ENCODE measurements at regions not wholly inside any gene's neighbourhood (a gene's known extent, or its start where the extent isn't known, plus 50 kb on each side); places are given as distances from the start of the nearest gene placed in this dataset.
"Not testable (repeated sequence)": the region's sequence is repeated elsewhere in the genome, so short reads cannot be mapped to it uniquely, and the experiment has no call there.

- not testable (repeated sequence) for H3K9me3 ChIP-seq (ENCODE audit: insufficient read depth, low read depth, low read length); H3F3A ChIP-seq (ENCODE audit: low read depth); H3K4me1 ChIP-seq (ENCODE audit: insufficient read depth, low read length, poor library complexity, severe bottlenecking); H4K20me1 ChIP-seq (ENCODE audit: insufficient read depth, low read length, poor library complexity, severe bottlenecking); H3K9me2 ChIP-seq (replicated peaks; ENCODE audit: low read depth, low read length); H3K27me3 ChIP-seq (ENCODE audit: insufficient read depth, low read length, poor library complexity, severe bottlenecking); H2AFZ ChIP-seq (ENCODE audit: low read length); H3K36me3 ChIP-seq (ENCODE audit: insufficient read depth, low read length)
- peak overlapping the region; percentile 85 for H3K9ac ChIP-seq (ENCODE audit: low read depth, low read length, poor library complexity, severe bottlenecking)
- H3K4me3 ChIP-seq (ENCODE audit: low read length, poor library complexity, severe bottlenecking), result peak overlapping the region; percentile 87
- H3K4me2 ChIP-seq (ENCODE audit: low read depth, low read length, poor library complexity, severe bottlenecking), result peak overlapping the region; percentile 82
- peaks cover 21% of the 10 kb centered on the region for H3K79me2 ChIP-seq (ENCODE audit: insufficient read depth, low read length)
Measured at GRCh38 chr12:9446883-9447761, 160.6 kb downstream of the KLRB1 start.

GRCh38 chr12:9440428-9440827 is 167.3 kb downstream of the KLRB1 start:
- not testable (repeated sequence) for H3F3A ChIP-seq (ENCODE audit: low read depth); H2AFZ ChIP-seq (ENCODE audit: low read length); H3K9me3 ChIP-seq (ENCODE audit: insufficient read depth, low read depth, low read length)

GRCh38 chr12:9435682-9436081 is 172.0 kb downstream of the KLRB1 start:
- H3F3A ChIP-seq (ENCODE audit: low read depth); H2AFZ ChIP-seq (ENCODE audit: low read length); H3K4me2 ChIP-seq (ENCODE audit: low read depth, low read length, poor library complexity, severe bottlenecking); H3K27me3 ChIP-seq (ENCODE audit: insufficient read depth, low read length, poor library complexity, severe bottlenecking); H3K36me3 ChIP-seq (ENCODE audit: insufficient read depth, low read length); H4K20me1 ChIP-seq (ENCODE audit: insufficient read depth, low read length, poor library complexity, severe bottlenecking); H3K4me1 ChIP-seq (ENCODE audit: insufficient read depth, low read length, poor library complexity, severe bottlenecking); H3K9me3 ChIP-seq (ENCODE audit: insufficient read depth, low read depth, low read length); H3K9ac ChIP-seq (ENCODE audit: low read depth, low read length, poor library complexity, severe bottlenecking); H3K9me2 ChIP-seq (replicated peaks; ENCODE audit: low read depth, low read length); H3K4me3 ChIP-seq (ENCODE audit: low read length, poor library complexity, severe bottlenecking); H3K79me2 ChIP-seq (ENCODE audit: insufficient read depth, low read length): not testable (repeated sequence)

More at GRCh38 chr12:9440428-9440827, 167.3 kb downstream of the KLRB1 start:
- H3K79me2 ChIP-seq (ENCODE audit: insufficient read depth, low read length); H3K36me3 ChIP-seq (ENCODE audit: insufficient read depth, low read length); H4K20me1 ChIP-seq (ENCODE audit: insufficient read depth, low read length, poor library complexity, severe bottlenecking); H3K9me2 ChIP-seq (replicated peaks; ENCODE audit: low read depth, low read length); H3K9ac ChIP-seq (ENCODE audit: low read depth, low read length, poor library complexity, severe bottlenecking); H3K4me3 ChIP-seq (ENCODE audit: low read length, poor library complexity, severe bottlenecking); H3K4me1 ChIP-seq (ENCODE audit: insufficient read depth, low read length, poor library complexity, severe bottlenecking); H3K4me2 ChIP-seq (ENCODE audit: low read depth, low read length, poor library complexity, severe bottlenecking); H3K27me3 ChIP-seq (ENCODE audit: insufficient read depth, low read length, poor library complexity, severe bottlenecking): not testable (repeated sequence)

GRCh38 chr12:9430385-9430784 is 177.3 kb downstream of the KLRB1 start:
- not testable (repeated sequence) for H3K4me1 ChIP-seq (ENCODE audit: insufficient read depth, low read length, poor library complexity, severe bottlenecking); H2AFZ ChIP-seq (ENCODE audit: low read length)

GRCh38 chr12:9428856-9429255 is 178.9 kb downstream of the KLRB1 start:
- not testable (repeated sequence) for H4K20me1 ChIP-seq (ENCODE audit: insufficient read depth, low read length, poor library complexity, severe bottlenecking); H3K4me3 ChIP-seq (ENCODE audit: low read length, poor library complexity, severe bottlenecking); H3K4me1 ChIP-seq (ENCODE audit: insufficient read depth, low read length, poor library complexity, severe bottlenecking); H2AFZ ChIP-seq (ENCODE audit: low read length); H3K79me2 ChIP-seq (ENCODE audit: insufficient read depth, low read length); H3K9me3 ChIP-seq (ENCODE audit: insufficient read depth, low read depth, low read length); H3K9me2 ChIP-seq (replicated peaks; ENCODE audit: low read depth, low read length); H3K4me2 ChIP-seq (ENCODE audit: low read depth, low read length, poor library complexity, severe bottlenecking); H3K9ac ChIP-seq (ENCODE audit: low read depth, low read length, poor library complexity, severe bottlenecking); H3F3A ChIP-seq (ENCODE audit: low read depth); H3K27me3 ChIP-seq (ENCODE audit: insufficient read depth, low read length, poor library complexity, severe bottlenecking); H3K36me3 ChIP-seq (ENCODE audit: insufficient read depth, low read length)

More at GRCh38 chr12:9430385-9430784, 177.3 kb downstream of the KLRB1 start:
- H3K4me3 ChIP-seq (ENCODE audit: low read length, poor library complexity, severe bottlenecking); H3K9me2 ChIP-seq (replicated peaks; ENCODE audit: low read depth, low read length); H3K9me3 ChIP-seq (ENCODE audit: insufficient read depth, low read depth, low read length); H4K20me1 ChIP-seq (ENCODE audit: insufficient read depth, low read length, poor library complexity, severe bottlenecking); H3F3A ChIP-seq (ENCODE audit: low read depth); H3K9ac ChIP-seq (ENCODE audit: low read depth, low read length, poor library complexity, severe bottlenecking); H3K27me3 ChIP-seq (ENCODE audit: insufficient read depth, low read length, poor library complexity, severe bottlenecking); H3K4me2 ChIP-seq (ENCODE audit: low read depth, low read length, poor library complexity, severe bottlenecking); H3K79me2 ChIP-seq (ENCODE audit: insufficient read depth, low read length); H3K36me3 ChIP-seq (ENCODE audit: insufficient read depth, low read length): not testable (repeated sequence)

- not testable (repeated sequence) for H3K9ac ChIP-seq (ENCODE audit: low read depth, low read length, poor library complexity, severe bottlenecking); H3K4me2 ChIP-seq (ENCODE audit: low read depth, low read length, poor library complexity, severe bottlenecking); H3K9me2 ChIP-seq (replicated peaks; ENCODE audit: low read depth, low read length); H3K9me3 ChIP-seq (ENCODE audit: insufficient read depth, low read depth, low read length); H4K20me1 ChIP-seq (ENCODE audit: insufficient read depth, low read length, poor library complexity, severe bottlenecking); H3K27me3 ChIP-seq (ENCODE audit: insufficient read depth, low read length, poor library complexity, severe bottlenecking); H2AFZ ChIP-seq (ENCODE audit: low read length); H3K36me3 ChIP-seq (ENCODE audit: insufficient read depth, low read length); H3K4me1 ChIP-seq (ENCODE audit: insufficient read depth, low read length, poor library complexity, severe bottlenecking); H3K4me3 ChIP-seq (ENCODE audit: low read length, poor library complexity, severe bottlenecking); H3K79me2 ChIP-seq (ENCODE audit: insufficient read depth, low read length); H3F3A ChIP-seq (ENCODE audit: low read depth)
Measured at GRCh38 chr12:9425429-9425828, 182.3 kb downstream of the KLRB1 start.

- H3K4me1 ChIP-seq (ENCODE audit: insufficient read depth, low read length, poor library complexity, severe bottlenecking); H2AFZ ChIP-seq (ENCODE audit: low read length); H3K9me3 ChIP-seq (ENCODE audit: insufficient read depth, low read depth, low read length); H3K9me2 ChIP-seq (replicated peaks; ENCODE audit: low read depth, low read length); H3K9ac ChIP-seq (ENCODE audit: low read depth, low read length, poor library complexity, severe bottlenecking); H3K4me2 ChIP-seq (ENCODE audit: low read depth, low read length, poor library complexity, severe bottlenecking); H3K4me3 ChIP-seq (ENCODE audit: low read length, poor library complexity, severe bottlenecking); H3K27me3 ChIP-seq (ENCODE audit: insufficient read depth, low read length, poor library complexity, severe bottlenecking); H3K36me3 ChIP-seq (ENCODE audit: insufficient read depth, low read length); H3F3A ChIP-seq (ENCODE audit: low read depth); H3K79me2 ChIP-seq (ENCODE audit: insufficient read depth, low read length); H4K20me1 ChIP-seq (ENCODE audit: insufficient read depth, low read length, poor library complexity, severe bottlenecking): not testable (repeated sequence)
Measured at GRCh38 chr12:9424175-9424740, 183.5 kb downstream of the KLRB1 start.

Measured in Loucy (cell line).